ENCODE measurements at regions not wholly inside any gene's neighbourhood (a gene's known extent, or its start where the extent isn't known, plus 50 kb on each side); places are given as distances from the start of the nearest gene placed in this dataset.

- no peak for TF ChIP-seq CTCF (IDR thresholded peaks at IDR 0.05; ENCODE audit: extremely low read depth, missing control alignments)
- DNase-seq (ENCODE audit: low spot score): no peak
Observed at GRCh38 chr7:46489106-46489505, 568.0 kb upstream of the IGFBP3 start.

- no peak for DNase-seq (ENCODE audit: low spot score)
- no peak for TF ChIP-seq CTCF (IDR thresholded peaks at IDR 0.05; ENCODE audit: extremely low read depth, missing control alignments)
Observed at GRCh38 chr7:46488607-46489006, 567.5 kb upstream of the IGFBP3 start.

- TF ChIP-seq CTCF (IDR thresholded peaks at IDR 0.05; ENCODE audit: extremely low read depth, missing control alignments): no peak
- no peak for DNase-seq (ENCODE audit: low spot score)
Observed at GRCh38 chr7:46486256-46487206, 565.5 kb upstream of the IGFBP3 start.

GRCh38 chr7:46485481-46486065 is 564.5 kb upstream of the IGFBP3 start:
- no peak for TF ChIP-seq CTCF (IDR thresholded peaks at IDR 0.05; ENCODE audit: extremely low read depth, missing control alignments)
- DNase-seq (ENCODE audit: low spot score): no peak

- no peak for TF ChIP-seq CTCF (IDR thresholded peaks at IDR 0.05; ENCODE audit: extremely low read depth, missing control alignments)
- DNase-seq (ENCODE audit: low spot score): no peak
Observed at GRCh38 chr7:46484906-46485305, 563.8 kb upstream of the IGFBP3 start.

GRCh38 chr7:46480619-46481018 is 559.5 kb upstream of the IGFBP3 start:
- TF ChIP-seq CTCF (IDR thresholded peaks at IDR 0.05; ENCODE audit: extremely low read depth, missing control alignments): no peak
- no peak for DNase-seq (ENCODE audit: low spot score)

GRCh38 chr7:46479680-46480079 is 558.6 kb upstream of the IGFBP3 start:
- no peak for DNase-seq (ENCODE audit: low spot score)
- TF ChIP-seq CTCF (IDR thresholded peaks at IDR 0.05; ENCODE audit: extremely low read depth, missing control alignments): no peak
